ENCODE measurements at regions not wholly inside any gene's neighbourhood (a gene's known extent, or its start where the extent isn't known, plus 50 kb on each side); places are given as distances from the start of the nearest gene placed in this dataset.

GRCh38 chr7:14073543-14073942 is 84.1 kb upstream of the ETV1 start:
- TF ChIP-seq CTCF (IDR thresholded peaks at IDR 0.05; ENCODE audit: extremely low read depth in 1 of 2, insufficient read depth in 1 of 2, low read depth in 1 of 2, low read length in 2 of 2) (no peak), EZH2 (IDR thresholded peaks at IDR 0.05; ENCODE audit: borderline replicate concordance, low read depth, low read length, severe bottlenecking) (no peak), POLR2AphosphoS5 (IDR thresholded peaks at IDR 0.05; ENCODE audit: insufficient read depth, low read depth, low read length) (no peak), POLR2A (IDR thresholded peaks at IDR 0.05; ENCODE audit: low read depth, low read length) (no peak), MYC (IDR thresholded peaks at IDR 0.05; ENCODE audit: low read depth, low read length) (no peak), FOS (IDR thresholded peaks at IDR 0.05; ENCODE audit: borderline replicate concordance, insufficient read depth, low read length) (no peak)

Data from endothelial cell of umbilical vein (primary cell).